ENCODE measurements at regions not wholly inside any gene's neighbourhood (a gene's known extent, or its start where the extent isn't known, plus 50 kb on each side); places are given as distances from the start of the nearest gene placed in this dataset.

DNA sequence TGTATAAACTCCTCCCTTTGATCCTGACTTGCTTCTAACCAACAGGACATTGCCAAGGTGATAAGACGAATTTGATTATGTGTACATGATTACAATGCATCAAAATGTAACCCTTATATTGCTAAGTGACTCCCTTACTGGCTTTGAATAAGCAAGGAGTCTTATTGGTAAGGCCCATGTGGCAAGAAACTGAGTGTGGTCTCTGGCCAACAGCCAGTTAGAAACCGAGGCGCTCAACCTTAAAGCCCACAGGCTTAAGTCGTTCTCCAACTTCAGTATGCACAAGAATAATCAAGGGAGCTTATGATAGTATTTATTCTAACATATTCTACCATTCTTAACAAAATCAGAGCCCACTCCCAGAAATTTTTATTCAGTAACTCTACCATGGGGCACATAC, 374.2 kb upstream of the F9 start:
- TF ChIP-seq, protein P1, sequence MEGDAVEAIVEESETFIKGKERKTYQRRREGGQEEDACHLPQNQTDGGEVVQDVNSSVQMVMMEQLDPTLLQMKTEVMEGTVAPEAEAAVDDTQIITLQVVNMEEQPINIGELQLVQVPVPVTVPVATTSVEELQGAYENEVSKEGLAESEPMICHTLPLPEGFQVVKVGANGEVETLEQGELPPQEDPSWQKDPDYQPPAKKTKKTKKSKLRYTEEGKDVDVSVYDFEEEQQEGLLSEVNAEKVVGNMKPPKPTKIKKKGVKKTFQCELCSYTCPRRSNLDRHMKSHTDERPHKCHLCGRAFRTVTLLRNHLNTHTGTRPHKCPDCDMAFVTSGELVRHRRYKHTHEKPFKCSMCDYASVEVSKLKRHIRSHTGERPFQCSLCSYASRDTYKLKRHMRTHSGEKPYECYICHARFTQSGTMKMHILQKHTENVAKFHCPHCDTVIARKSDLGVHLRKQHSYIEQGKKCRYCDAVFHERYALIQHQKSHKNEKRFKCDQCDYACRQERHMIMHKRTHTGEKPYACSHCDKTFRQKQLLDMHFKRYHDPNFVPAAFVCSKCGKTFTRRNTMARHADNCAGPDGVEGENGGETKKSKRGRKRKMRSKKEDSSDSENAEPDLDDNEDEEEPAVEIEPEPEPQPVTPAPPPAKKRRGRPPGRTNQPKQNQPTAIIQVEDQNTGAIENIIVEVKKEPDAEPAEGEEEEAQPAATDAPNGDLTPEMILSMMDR (conservative IDR thresholded peaks at IDR 0.05; ENCODE audit: low read length): no peak
- TF ChIP-seq EZH2phosphoT487 (IDR thresholded peaks at IDR 0.05; ENCODE audit: borderline replicate concordance, low read depth, low read length): no peak
